ENCODE measurements at regions not wholly inside any gene's neighbourhood (a gene's known extent, or its start where the extent isn't known, plus 50 kb on each side); places are given as distances from the start of the nearest gene placed in this dataset.

DNA sequence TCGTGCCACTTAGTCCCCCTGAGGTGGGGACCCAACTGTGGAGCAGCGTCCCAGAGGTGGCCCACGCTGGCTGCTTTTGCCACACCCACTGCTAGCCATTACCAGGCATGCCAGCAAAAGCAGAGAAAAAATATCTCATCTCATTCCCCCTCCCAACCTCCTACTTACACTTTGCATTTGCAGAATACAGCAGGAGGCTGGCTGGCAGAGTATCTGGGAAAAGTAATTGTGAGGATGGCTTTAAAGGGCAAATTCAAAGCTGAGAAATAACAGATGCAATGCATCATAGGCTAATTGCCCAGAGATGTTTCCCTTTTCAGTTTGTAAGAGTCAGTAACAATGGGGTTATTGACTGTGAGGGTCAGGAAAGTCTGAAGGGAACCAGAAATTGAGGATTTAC lies 438.1 kb upstream of the DSEL start:
- TF ChIP-seq, protein P1, sequence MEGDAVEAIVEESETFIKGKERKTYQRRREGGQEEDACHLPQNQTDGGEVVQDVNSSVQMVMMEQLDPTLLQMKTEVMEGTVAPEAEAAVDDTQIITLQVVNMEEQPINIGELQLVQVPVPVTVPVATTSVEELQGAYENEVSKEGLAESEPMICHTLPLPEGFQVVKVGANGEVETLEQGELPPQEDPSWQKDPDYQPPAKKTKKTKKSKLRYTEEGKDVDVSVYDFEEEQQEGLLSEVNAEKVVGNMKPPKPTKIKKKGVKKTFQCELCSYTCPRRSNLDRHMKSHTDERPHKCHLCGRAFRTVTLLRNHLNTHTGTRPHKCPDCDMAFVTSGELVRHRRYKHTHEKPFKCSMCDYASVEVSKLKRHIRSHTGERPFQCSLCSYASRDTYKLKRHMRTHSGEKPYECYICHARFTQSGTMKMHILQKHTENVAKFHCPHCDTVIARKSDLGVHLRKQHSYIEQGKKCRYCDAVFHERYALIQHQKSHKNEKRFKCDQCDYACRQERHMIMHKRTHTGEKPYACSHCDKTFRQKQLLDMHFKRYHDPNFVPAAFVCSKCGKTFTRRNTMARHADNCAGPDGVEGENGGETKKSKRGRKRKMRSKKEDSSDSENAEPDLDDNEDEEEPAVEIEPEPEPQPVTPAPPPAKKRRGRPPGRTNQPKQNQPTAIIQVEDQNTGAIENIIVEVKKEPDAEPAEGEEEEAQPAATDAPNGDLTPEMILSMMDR (conservative IDR thresholded peaks at IDR 0.05; ENCODE audit: low read depth) = no peak
- ChIA-PET POLR2A (ENCODE audit: low non-redundant PET) (no interaction called here), CTCF (no interaction called here)
- no peak for DNase-seq (ENCODE audit: low spot score)
- H3K27ac ChIP-seq = no peak overlapping the region

DNA sequence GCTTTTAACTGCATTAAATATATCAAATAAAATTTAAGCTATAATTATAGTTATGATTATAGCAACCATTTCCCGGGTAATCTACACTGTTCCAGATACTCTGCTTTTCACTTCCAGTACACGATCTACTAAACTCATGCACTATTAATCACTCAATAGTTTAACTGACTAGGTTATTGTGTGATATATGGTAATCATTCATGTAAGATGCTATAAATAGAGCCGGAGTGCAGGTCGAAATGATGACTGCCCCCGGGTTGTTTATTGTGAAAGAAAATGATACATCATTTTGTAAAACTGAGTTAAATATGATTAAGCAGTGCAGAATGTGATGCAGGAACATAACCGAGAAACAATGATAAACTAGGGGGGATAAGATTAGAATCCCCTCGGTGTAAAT lies 434.6 kb upstream of the DSEL start:
- H3K27ac ChIP-seq = no peak overlapping the region
- CTCF ChIA-PET = no interaction called here
- DNase-seq (ENCODE audit: low spot score) = peak; percentile 2
- TF ChIP-seq, protein P1 (conservative IDR thresholded peaks at IDR 0.05; ENCODE audit: low read depth) = no peak
- POLR2A ChIA-PET (ENCODE audit: low non-redundant PET) = no interaction called here

DNA sequence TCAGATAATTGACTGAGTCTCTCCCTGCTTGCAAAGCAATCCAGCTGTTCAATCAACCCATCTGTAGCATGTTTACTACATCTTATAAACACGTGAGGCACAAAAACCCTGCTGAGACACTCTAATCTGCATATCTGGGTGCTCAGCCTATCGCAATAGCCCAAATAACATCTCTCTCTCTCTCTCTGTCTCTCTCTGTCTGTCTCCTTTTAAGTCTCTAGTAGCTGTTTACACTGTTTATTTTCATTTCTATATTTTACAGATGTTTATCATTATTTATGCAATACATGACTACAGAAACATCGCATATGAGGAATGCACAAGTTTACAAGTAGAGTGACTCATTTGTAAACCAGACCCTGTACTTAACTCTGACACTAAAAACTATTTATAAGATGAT lies 422.1 kb upstream of the DSEL start:
- TF ChIP-seq, protein P1 (conservative IDR thresholded peaks at IDR 0.05; ENCODE audit: low read depth) = no peak
- CTCF ChIA-PET = no interaction called here
- H3K27ac ChIP-seq = no peak overlapping the region
- POLR2A ChIA-PET (ENCODE audit: low non-redundant PET) = no interaction called here
- DNase-seq (ENCODE audit: low spot score) = no peak

DNA sequence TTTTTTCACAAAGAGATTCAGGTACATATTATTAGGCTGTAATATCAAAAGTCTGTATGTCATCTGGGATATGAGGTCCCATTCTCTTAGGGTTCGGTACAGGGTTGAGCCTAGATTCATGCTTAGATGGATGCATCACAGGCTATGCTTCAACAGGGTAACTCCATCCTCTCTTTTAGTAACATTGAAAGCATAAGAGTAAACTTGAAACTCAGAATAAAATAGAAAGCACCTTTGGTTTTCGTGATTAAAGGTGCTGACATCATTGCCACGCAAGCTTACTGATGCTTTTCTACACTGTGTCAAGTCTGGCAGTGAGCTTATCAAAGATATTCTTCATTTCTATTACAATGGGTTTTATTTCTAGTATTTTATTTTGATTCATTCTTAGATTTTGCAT lies 419.1 kb upstream of the DSEL start:
- ChIA-PET POLR2A (ENCODE audit: low non-redundant PET) (no interaction called here), CTCF (interaction anchor here (0.7 kb wide), 1 partner anchor 26 kb away, joined by 5 read pairs; no protein-coding TSS in a partner anchor)
- TF ChIP-seq, protein P1 (conservative IDR thresholded peaks at IDR 0.05; ENCODE audit: low read depth) = no peak
- DNase-seq (ENCODE audit: low spot score) = no peak
- no peak overlapping the region for H3K27ac ChIP-seq

DNA sequence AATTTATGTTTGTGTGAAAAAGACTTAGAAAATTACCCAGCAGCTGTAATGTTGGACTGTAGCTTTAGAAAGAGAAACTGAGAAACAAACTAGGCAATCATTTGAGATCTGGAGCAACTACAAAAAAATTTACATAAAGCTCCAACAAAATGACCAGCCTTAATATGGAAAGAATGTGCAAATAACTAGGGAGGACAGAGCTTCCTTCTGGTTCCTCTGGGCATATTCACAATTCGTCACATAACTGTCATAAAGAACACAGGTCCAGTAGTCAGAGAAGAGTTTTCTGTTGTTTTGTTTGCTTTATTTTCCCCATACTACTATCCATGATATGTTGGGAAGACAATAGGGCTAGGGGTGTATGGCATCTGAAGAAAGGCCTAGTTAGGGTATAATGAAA lies 416.8 kb upstream of the DSEL start:
- POLR2A ChIA-PET (ENCODE audit: low non-redundant PET) = no interaction called here

DNA sequence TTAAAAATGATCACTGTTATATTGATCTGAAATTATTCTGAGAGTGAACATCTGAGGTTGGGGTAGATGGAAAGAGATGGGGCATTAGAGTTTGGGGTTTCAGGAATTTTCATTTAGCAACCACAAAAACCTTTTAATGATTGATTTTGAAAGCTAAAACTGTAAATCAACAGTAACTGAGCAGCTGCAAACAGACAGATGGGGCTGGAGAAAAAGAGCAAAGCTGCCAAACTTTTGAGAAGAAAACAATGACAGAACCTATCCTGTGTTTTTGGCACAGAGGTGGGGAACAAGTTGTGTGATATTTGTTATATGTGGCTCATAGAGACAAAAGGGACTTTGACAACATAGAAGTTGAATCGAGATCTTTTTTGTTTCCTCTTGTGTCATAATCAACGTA lies 415.8 kb upstream of the DSEL start:
- no peak overlapping the region for H3K27ac ChIP-seq
- CTCF ChIA-PET = no interaction called here
- POLR2A ChIA-PET (ENCODE audit: low non-redundant PET) = no interaction called here
- DNase-seq (ENCODE audit: low spot score) = no peak
- TF ChIP-seq, protein P1 (conservative IDR thresholded peaks at IDR 0.05; ENCODE audit: low read depth) = no peak

More for the DNA sequence above, 416.8 kb upstream of the DSEL start:
- no peak overlapping the region for H3K27ac ChIP-seq
- TF ChIP-seq, protein P1 (conservative IDR thresholded peaks at IDR 0.05; ENCODE audit: low read depth) = no peak
- no peak for DNase-seq (ENCODE audit: low spot score)
- CTCF ChIA-PET = no interaction called here

All from RWPE1 (cell line).